Gastroesophageal sphincter (tissue), 4 donors: ENCODE measurements at regions not wholly inside any gene's neighbourhood (a gene's known extent, or its start where the extent isn't known, plus 50 kb on each side); places are given as distances from the start of the nearest gene placed in this dataset.

Experiments used
- ATAC-seq: fragments of 150-250 bp; one replicate; pipeline ENCODE4 v1.9.1; 2016; ENCODE audit warnings: mild to moderate bottlenecking, moderate library complexity
- H3K27ac ChIP-seq, 4 donors: fragments of 200-600 bp; sonication (generic) in 3 of 4; 1 replicate in 3 of 4; 2 replicates in 1 of 4; pipeline ENCODE4 v1.5.1; 2016 to 2019
- H3K27me3 ChIP-seq: fragments of 200-600 bp; sonication (generic); one replicate; pipeline ENCODE4 v1.5.1; 2019
- H3K36me3 ChIP-seq, 2 donors: fragments of 200-600 bp; sonication (generic); one replicate each; pipeline ENCODE4 v1.5.1; 2019; ENCODE audit warnings: control low read depth in 1 of 2
- H3K4me1 ChIP-seq, 3 donors: fragments of 200-600 bp; sonication (generic); 1 replicate in 2 of 3; 2 replicates in 1 of 3; pipeline ENCODE4 v1.5.1; 2016 to 2019; ENCODE audit warnings: control low read depth in 2 of 3
- H3K4me3 ChIP-seq, 2 donors: fragments of 200-600 bp; sonication (generic); one replicate each; pipeline ENCODE4 v1.5.1; 2019; ENCODE audit warnings: mild to moderate bottlenecking in 1 of 2, moderate library complexity in 1 of 2
- H3K9me3 ChIP-seq, 3 donors: fragments of 200-600 bp; sonication (generic); one replicate each; pipeline ENCODE4 v1.5.1; 2017 to 2019; ENCODE audit warnings: control low read depth in 2 of 3
- EP300 ChIP-seq: sonication (generic); formaldehyde crosslinking; IDR thresholded peaks from one replicate; pipeline ENCODE4 v1.6.1; 2017; ENCODE audit warnings: antibody characterized with exemption, mild to moderate bottlenecking
- POLR2A ChIP-seq, 2 donors: fragments of 450-650 bp; IDR thresholded peaks; one replicate each; pipeline ENCODE4 v1.6.1; 2017; ENCODE audit warnings: antibody characterized with exemption in 2 of 2, mild to moderate bottlenecking in 2 of 2, moderate library complexity in 1 of 2
- POLR2AphosphoS5 ChIP-seq: sonication (generic); formaldehyde crosslinking; IDR thresholded peaks from one replicate; pipeline ENCODE4 v1.6.1; 2017; ENCODE audit warnings: antibody characterized with exemption
- WGBS, 2 donors: methylation state at CpG; one replicate each; pipeline ENCODE4 v1.1.5; 2018; ENCODE audit warnings: low coverage in 1 of 2; 5-methylcytosine and 5-hydroxymethylcytosine counted together
- TF ChIP-seq, protein P1 (sequence below), 4 experiments: fragments of 200-600 bp in 2 of 4; fragments of 450-650 bp in 2 of 4; sonication (generic) in 1 of 4; IDR thresholded peaks; one replicate each; pipeline ENCODE4 v1.5.1; 2017 to 2019; ENCODE audit warnings: antibody characterized with exemption in 4 of 4, mild to moderate bottlenecking in 2 of 4, moderate library complexity in 2 of 4

DNA sequence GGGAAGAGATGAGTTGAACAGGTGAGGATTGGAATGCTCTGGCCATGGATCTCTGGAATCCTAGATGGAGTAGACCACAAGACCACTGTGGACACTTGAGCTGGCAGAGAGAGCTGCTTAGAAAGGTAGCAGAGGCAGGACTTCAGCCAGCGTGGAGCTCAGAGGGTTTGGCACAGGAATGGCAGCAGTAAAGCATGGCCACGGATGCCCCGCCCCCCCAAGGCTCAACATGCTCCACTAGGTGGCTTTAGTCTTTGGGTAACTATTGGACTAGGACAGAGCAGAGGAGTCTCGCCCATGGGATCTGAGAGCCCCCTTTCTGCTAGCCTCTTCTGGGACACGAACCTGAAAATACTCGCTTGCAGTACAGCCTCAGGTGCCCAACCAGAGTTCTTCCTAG is 150.1 kb upstream of the NEIL3 start:
- no peak overlapping the region for H3K4me3 ChIP-seq
- H3K9me3 ChIP-seq: no peaks in the 10 kb centered on the region
- H3K27me3 ChIP-seq: no peaks in the 10 kb centered on the region
- H3K27ac ChIP-seq: no peak overlapping the region
- 80% methylated on average over 1 of the region's 6 CpGs; no CpG with 5 or more reads in 1 of the 2 donors for WGBS, 2 donors
- no peaks in the 10 kb centered on the region for H3K36me3 ChIP-seq
- TF ChIP-seq, protein P1, sequence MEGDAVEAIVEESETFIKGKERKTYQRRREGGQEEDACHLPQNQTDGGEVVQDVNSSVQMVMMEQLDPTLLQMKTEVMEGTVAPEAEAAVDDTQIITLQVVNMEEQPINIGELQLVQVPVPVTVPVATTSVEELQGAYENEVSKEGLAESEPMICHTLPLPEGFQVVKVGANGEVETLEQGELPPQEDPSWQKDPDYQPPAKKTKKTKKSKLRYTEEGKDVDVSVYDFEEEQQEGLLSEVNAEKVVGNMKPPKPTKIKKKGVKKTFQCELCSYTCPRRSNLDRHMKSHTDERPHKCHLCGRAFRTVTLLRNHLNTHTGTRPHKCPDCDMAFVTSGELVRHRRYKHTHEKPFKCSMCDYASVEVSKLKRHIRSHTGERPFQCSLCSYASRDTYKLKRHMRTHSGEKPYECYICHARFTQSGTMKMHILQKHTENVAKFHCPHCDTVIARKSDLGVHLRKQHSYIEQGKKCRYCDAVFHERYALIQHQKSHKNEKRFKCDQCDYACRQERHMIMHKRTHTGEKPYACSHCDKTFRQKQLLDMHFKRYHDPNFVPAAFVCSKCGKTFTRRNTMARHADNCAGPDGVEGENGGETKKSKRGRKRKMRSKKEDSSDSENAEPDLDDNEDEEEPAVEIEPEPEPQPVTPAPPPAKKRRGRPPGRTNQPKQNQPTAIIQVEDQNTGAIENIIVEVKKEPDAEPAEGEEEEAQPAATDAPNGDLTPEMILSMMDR (IDR thresholded peaks at IDR 0.05): no peak
- TF ChIP-seq POLR2A (IDR thresholded peaks at IDR 0.05): no peak
- TF ChIP-seq POLR2AphosphoS5: no peak
- TF ChIP-seq EP300: no peak
- H3K4me1 ChIP-seq: no peaks in the 10 kb centered on the region
- ATAC-seq: no peak

DNA sequence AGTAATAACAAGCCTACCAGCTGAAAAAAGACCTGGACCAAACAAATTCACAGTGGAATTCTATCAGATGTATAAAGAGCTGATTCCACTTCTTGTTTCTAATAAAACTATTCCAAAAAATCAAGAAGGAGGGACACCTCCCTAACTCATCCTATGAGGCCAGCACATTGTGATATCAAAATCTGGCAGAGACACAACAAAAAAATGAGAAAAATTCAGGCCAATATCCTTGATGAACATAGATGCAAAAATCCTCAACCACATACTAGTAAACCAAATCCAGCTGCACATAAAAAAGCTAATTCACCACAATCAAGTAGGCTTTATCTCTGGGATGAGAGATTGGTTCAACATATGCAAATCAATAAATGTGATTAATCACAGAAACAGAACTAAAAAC is 147.9 kb upstream of the NEIL3 start:
- Histone ChIP-seq H3K27ac (no peak overlapping the region), H3K9me3 (no peaks in the 10 kb centered on the region), H3K4me1 (no peaks in the 10 kb centered on the region), H3K36me3 (no peaks in the 10 kb centered on the region), H3K4me3 (no peak overlapping the region), H3K27me3 (no peaks in the 10 kb centered on the region)
- TF ChIP-seq EP300 (no peak), POLR2AphosphoS5 (no peak), POLR2A (IDR thresholded peaks at IDR 0.05) (no peak)
- TF ChIP-seq, protein P1 (IDR thresholded peaks at IDR 0.05): no peak
- ATAC-seq: no peak

DNA sequence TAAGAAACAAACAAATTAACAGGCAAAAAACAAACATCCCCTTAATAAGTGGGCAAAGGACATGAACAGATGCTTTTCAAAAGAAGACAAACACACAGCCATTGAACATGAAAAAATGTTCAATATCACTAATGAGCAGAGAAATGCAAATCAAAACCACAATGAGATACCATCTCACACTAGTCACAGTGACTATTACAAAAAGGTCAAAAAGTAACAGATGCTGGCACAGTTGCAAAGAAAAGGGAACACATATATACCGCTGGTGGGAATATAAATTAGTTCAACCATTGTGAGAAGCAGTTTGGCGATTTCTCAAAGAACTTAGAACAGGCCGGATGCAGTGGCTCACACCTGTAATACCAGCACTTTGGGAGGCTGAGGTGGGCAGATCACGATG is 146.1 kb upstream of the NEIL3 start:
- no peaks in the 10 kb centered on the region for H3K36me3 ChIP-seq
- H3K4me1 ChIP-seq: no peaks in the 10 kb centered on the region
- H3K4me3 ChIP-seq: no peak overlapping the region
- no peak for ATAC-seq
- no peak overlapping the region for H3K27ac ChIP-seq
- WGBS, 2 donors: 86 to 95% methylated on average over 4 of the region's 4 CpGs
- H3K27me3 ChIP-seq: no peaks in the 10 kb centered on the region
- TF ChIP-seq, protein P1 (IDR thresholded peaks at IDR 0.05): no peak
- TF ChIP-seq POLR2A (IDR thresholded peaks at IDR 0.05) (no peak), POLR2AphosphoS5 (no peak), EP300 (no peak)
- no peaks in the 10 kb centered on the region for H3K9me3 ChIP-seq

DNA sequence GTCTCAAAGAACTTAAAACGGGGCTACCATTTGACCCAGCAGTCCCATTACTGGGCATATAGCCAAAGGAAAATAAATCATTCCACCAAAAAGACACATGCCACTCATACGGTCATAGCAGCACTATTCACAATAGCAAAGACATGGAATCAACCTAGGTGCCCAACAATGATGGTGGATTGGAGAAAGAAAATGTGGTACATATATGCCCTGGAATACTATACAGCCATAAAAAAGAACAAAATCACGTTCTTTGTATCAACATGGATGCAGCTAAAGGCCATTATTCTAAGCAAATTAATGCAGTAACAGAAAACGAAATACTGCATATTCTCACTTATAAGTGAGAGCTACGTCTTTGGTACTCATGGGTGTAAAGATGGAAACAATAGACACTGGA is 138.1 kb upstream of the NEIL3 start:
- H3K9me3 ChIP-seq: peaks cover 0 to 6% (median 0%) of the 10 kb centered on the region in 3 donors
- ATAC-seq: no peak
- no peaks in the 10 kb centered on the region for H3K4me1 ChIP-seq
- H3K27me3 ChIP-seq: no peaks in the 10 kb centered on the region
- TF ChIP-seq, protein P1 (IDR thresholded peaks at IDR 0.05): no peak
- TF ChIP-seq POLR2AphosphoS5 (no peak), POLR2A (IDR thresholded peaks at IDR 0.05) (no peak), EP300 (no peak)
- H3K4me3 ChIP-seq: no peak overlapping the region
- no peak overlapping the region for H3K27ac ChIP-seq
- no peaks in the 10 kb centered on the region for H3K36me3 ChIP-seq
- WGBS, 2 donors: 61 to 81% methylated on average over 4 to 5 of the region's 5 CpGs

DNA sequence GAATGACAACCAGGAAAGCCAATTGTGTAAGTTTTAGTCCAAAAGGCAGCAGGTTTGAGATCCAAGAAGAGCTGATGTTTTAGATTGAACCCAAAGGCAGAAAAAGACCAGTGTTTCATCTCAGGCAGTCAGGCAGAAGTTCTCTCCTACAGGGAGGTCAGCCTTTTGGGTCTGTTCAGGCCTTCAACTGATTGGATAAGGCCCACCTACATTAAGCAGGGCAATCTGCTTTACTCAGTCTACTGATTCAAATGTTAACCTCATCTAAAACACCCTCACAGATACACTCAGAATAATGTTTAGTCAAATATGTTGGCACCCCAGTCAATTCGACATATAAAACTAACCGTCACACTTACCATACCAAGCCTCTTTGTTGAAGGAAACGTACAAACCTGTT is 134.2 kb upstream of the NEIL3 start:
- Histone ChIP-seq H3K36me3 (no peaks in the 10 kb centered on the region), H3K27ac (no peak overlapping the region), H3K4me1 (peaks cover 0 to 11% (median 0%) of the 10 kb centered on the region in 3 donors), H3K9me3 (peaks cover 0 to 6% (median 0%) of the 10 kb centered on the region in 3 donors), H3K4me3 (no peak overlapping the region), H3K27me3 (no peaks in the 10 kb centered on the region)
- no peak for TF ChIP-seq POLR2AphosphoS5
- TF ChIP-seq POLR2A (IDR thresholded peaks at IDR 0.05): no peak
- TF ChIP-seq, protein P1 (IDR thresholded peaks at IDR 0.05): no peak
- TF ChIP-seq EP300: no peak
- ATAC-seq: no peak
- 90% methylated on average over 3 of the region's 3 CpGs for WGBS, 2 donors
